SK-N-SH (cell line): ENCODE measurements at regions not wholly inside any gene's neighbourhood (a gene's known extent, or its start where the extent isn't known, plus 50 kb on each side); places are given as distances from the start of the nearest gene placed in this dataset.

Source experiments
- CTCF ChIA-PET: fragments of 300-600, 350-600 bp; formaldehyde crosslinking; extraction: SDS; loops from one replicate; lab custom pipeline; 2021; lab: Yijun Ruan, JAX
- POLR2A ChIA-PET: fragments of 350-600 bp; sonication (Branson Sonifier 250); formaldehyde crosslinking; extraction: SDS; loops from one replicate; lab custom pipeline; 2020; ENCODE audit warnings: antibody characterized with exemption, inconsistent platforms; lab: Yijun Ruan, JAX
- DNase-seq: peaks from one replicate; pipeline ENCODE4 v3.0.0; 2012
- H2AFZ ChIP-seq: fragments of 200-600 bp; sonication (generic); 2 replicates; pipeline ENCODE4 v1.8.1; 2016; ENCODE audit warnings: antibody characterized with exemption, mild to moderate bottlenecking, low read depth
- H3F3A ChIP-seq: fragments of 200-600 bp; sonication (generic); replicated peaks from 2 replicates; pipeline ENCODE3; 2016; ENCODE audit warnings: antibody characterized with exemption, mild to moderate bottlenecking; ENCODE audit not compliant: insufficient read depth
- H3K27ac ChIP-seq, 2 experiments: fragments of 200-500 bp in 1 of 2; fragments of 200-600 bp in 1 of 2; sonication (Bioruptor generic) in 1 of 2; sonication (generic), shearing (Covaris generic) in 1 of 2; 2 replicates each; pipeline versions ENCODE4 v1.5.1 to v1.6.1; 2014 to 2016; ENCODE audit warnings: low read depth in 2 of 2, inconsistent platforms in 1 of 2, low read length in 1 of 2, mild to moderate bottlenecking in 1 of 2, mixed read lengths in 1 of 2
- H3K27me3 ChIP-seq: fragments of 200-600 bp; sonication (generic), shearing (Covaris generic); 2 replicates; pipeline ENCODE4 v1.6.1; 2016; ENCODE audit warnings: mixed run types; ENCODE audit not compliant: insufficient read depth
- H3K36me3 ChIP-seq, 2 experiments: fragments of 200-500 bp in 1 of 2; fragments of 200-600 bp in 1 of 2; sonication (Bioruptor generic) in 1 of 2; sonication (generic) in 1 of 2; replicated peaks in 1 of 2; 2 replicates each; pipeline versions ENCODE3 to v1.5.1; 2014 to 2016; ENCODE audit warnings: low read length in 1 of 2, mild to moderate bottlenecking in 1 of 2; ENCODE audit not compliant: insufficient read depth in 2 of 2, control insufficient read depth in 1 of 2
- H3K4me1 ChIP-seq, 2 experiments: fragments of 200-500 bp in 1 of 2; fragments of 200-600 bp in 1 of 2; sonication (Bioruptor generic) in 1 of 2; sonication (generic), shearing (Covaris generic) in 1 of 2; 2 replicates each; pipeline versions ENCODE4 v1.5.1 to v1.6.1; 2014 to 2016; ENCODE audit warnings: low read depth in 1 of 2, low read length in 1 of 2, mixed run types in 1 of 2; ENCODE audit not compliant: insufficient read depth in 2 of 2, control insufficient read depth in 1 of 2
- H3K4me2 ChIP-seq: fragments of 200-600 bp; sonication (generic), shearing (Covaris generic); 2 replicates; pipeline ENCODE4 v1.6.1; 2017; ENCODE audit warnings: mixed run types
- H3K4me3 ChIP-seq, 2 experiments: fragments of 200-500 bp in 1 of 2; fragments of 200-600 bp in 1 of 2; sonication (Bioruptor generic) in 1 of 2; sonication (generic), shearing (Covaris generic) in 1 of 2; 2 replicates each; pipeline versions ENCODE4 v1.5.1 to v1.8.1; 2014 to 2016; ENCODE audit warnings: low read depth in 2 of 2, inconsistent platforms in 1 of 2, low read length in 1 of 2, mild to moderate bottlenecking in 1 of 2, mixed read lengths in 1 of 2, moderate library complexity in 1 of 2
- H3K79me2 ChIP-seq: fragments of 200-600 bp; sonication (generic); 2 replicates; pipeline ENCODE4 v1.8.1; 2017; ENCODE audit warnings: mild to moderate bottlenecking; ENCODE audit not compliant: insufficient read depth
- H3K9ac ChIP-seq: fragments of 200-600 bp; sonication (generic); 2 replicates; pipeline ENCODE4 v1.6.1; 2017; ENCODE audit warnings: mixed run types
- H3K9me2 ChIP-seq: fragments of 200-600 bp; sonication (generic); 2 replicates; pipeline ENCODE4 v1.6.1; 2017; ENCODE audit warnings: mixed run types
- H3K9me3 ChIP-seq: fragments of 200-600 bp; sonication (generic); 2 replicates; pipeline ENCODE4 v1.6.1; 2017; ENCODE audit warnings: mixed run types, mild to moderate bottlenecking, moderate library complexity
- H4K20me1 ChIP-seq: fragments of 200-600 bp; sonication (generic); 2 replicates; pipeline ENCODE4 v1.6.1; 2017; ENCODE audit warnings: mild to moderate bottlenecking, mixed run types; ENCODE audit not compliant: insufficient read depth
- CTCF ChIP-seq: fragments of 200-600 bp; sonication (generic); IDR thresholded peaks from 2 replicates; pipeline ENCODE4 v1.6.1; 2017; ENCODE audit warnings: antibody characterized with exemption, mild to moderate bottlenecking, moderate library complexity
- EP300 ChIP-seq, 2 experiments: IDR thresholded peaks; 2 replicates each; pipeline versions ENCODE4 v1.4.0 to v1.6.1; 2012; ENCODE audit warnings: borderline replicate concordance in 1 of 2, low read depth in 1 of 2, low read length in 1 of 2
- EZH2phosphoT487 ChIP-seq: fragments of 200-600 bp; sonication (generic); IDR thresholded peaks from 2 replicates; pipeline ENCODE4 v1.6.1; 2017; ENCODE audit warnings: low read depth, mixed run types, mild to moderate bottlenecking, antibody characterized with exemption, moderate library complexity, borderline replicate concordance
- FOSL2 ChIP-seq: IDR thresholded peaks from 2 replicates; pipeline ENCODE4 v1.4.0; 2012; ENCODE audit warnings: low read depth, mild to moderate bottlenecking, moderate library complexity, borderline replicate concordance
- FOXJ3 ChIP-seq: sonication (generic); formaldehyde crosslinking; IDR thresholded peaks from 2 replicates; pipeline ENCODE4 v1.5.1; 2020; ENCODE audit warnings: mild to moderate bottlenecking, missing genetic modification reagents
- FOXM1 ChIP-seq: IDR thresholded peaks from 2 replicates; pipeline ENCODE4 v1.4.0; 2012; ENCODE audit warnings: low read depth, mild to moderate bottlenecking
- IRF3 ChIP-seq: fragments of 150-350 bp; IDR thresholded peaks from 2 replicates; pipeline ENCODE4 v1.6.1; 2016; ENCODE audit warnings: mild to moderate bottlenecking, low read depth, low read length
- JUND ChIP-seq: IDR thresholded peaks from 2 replicates; pipeline ENCODE4 v1.4.0; 2012
- MAX ChIP-seq: IDR thresholded peaks from 2 replicates; pipeline ENCODE4 v1.4.0; 2012; ENCODE audit warnings: low read depth
- NFIC ChIP-seq: IDR thresholded peaks from 2 replicates; pipeline ENCODE4 v1.4.0; 2012; ENCODE audit warnings: borderline replicate concordance
- PBX3 ChIP-seq: IDR thresholded peaks from 2 replicates; pipeline ENCODE4; 2012
- RAD21 ChIP-seq: IDR thresholded peaks from 2 replicates; pipeline ENCODE4 v1.6.1; 2012; ENCODE audit warnings: mild to moderate bottlenecking, low read length
- RCOR1 ChIP-seq: fragments of 150-350 bp; IDR thresholded peaks from 2 replicates; pipeline ENCODE4 v1.6.1; 2017; ENCODE audit warnings: antibody characterized with exemption, low read length
- RFX5 ChIP-seq: IDR thresholded peaks from 2 replicates; pipeline ENCODE4 v1.6.1; 2012; ENCODE audit warnings: mild to moderate bottlenecking, improper control_type of control experiment, low read length
- RXRA ChIP-seq: IDR thresholded peaks from 2 replicates; pipeline ENCODE4 v1.4.0; 2012; ENCODE audit warnings: low read depth, mild to moderate bottlenecking, borderline replicate concordance
- SIN3A ChIP-seq: IDR thresholded peaks from 2 replicates; pipeline ENCODE4 v1.6.1; 2012; ENCODE audit warnings: low read depth, mild to moderate bottlenecking, low read length, moderate library complexity, borderline replicate concordance
- SMC3 ChIP-seq: IDR thresholded peaks from 2 replicates; pipeline ENCODE4 v1.6.1; 2012; ENCODE audit warnings: low read depth, low read length, improper control_type of control experiment
- ZBTB33 ChIP-seq: IDR thresholded peaks from 2 replicates; pipeline ENCODE4 v1.4.0; 2012; ENCODE audit warnings: low read depth, borderline replicate concordance
- WGBS: methylation state at CpG from one replicate; pipeline ENCODE4 v1.1.6; 2017; ENCODE audit warnings: low lambda C conversion rate; 5-methylcytosine and 5-hydroxymethylcytosine counted together

GRCh38 chr12:111028830-111029229 is 108.5 kb upstream of the MYL2 start:
- Histone ChIP-seq H3K4me3 (no peak overlapping the region), H3K9me3 (no peaks in the 10 kb centered on the region), H3K79me2 (no peaks in the 10 kb centered on the region), H3K9ac (no peak overlapping the region), H3K9me2 (no peaks in the 10 kb centered on the region), H3K27me3 (peaks cover 25% of the 10 kb centered on the region), H3K4me2 (no peak overlapping the region), H2AFZ (no peak overlapping the region), H3K36me3 (no peaks in the 10 kb centered on the region), H3F3A (no peaks in the 10 kb centered on the region), H3K4me1 (peaks cover 0 to 2% of the 10 kb centered on the region in 2 experiments; a peak in 2 of 4 replicates), H3K27ac (no peak overlapping the region), H4K20me1 (no peaks in the 10 kb centered on the region)
- WGBS = 30% methylated on average over 2 of the region's 2 CpGs
- CTCF ChIA-PET = interaction anchor here (1.0 to 3.0 kb wide), 3 partner anchors 91 to 270 kb away, joined by 3 to 20 read pairs (median 4); no protein-coding TSS in a partner anchor
- TF ChIP-seq NFIC (no peak), SMC3 (no peak), FOXJ3 (CRISPR knock-in tag) (no peak), PBX3 (no peak), FOSL2 (no peak), RXRA (no peak), SIN3A (no peak), EP300 (IDR thresholded peaks at IDR 0.05; ENCODE audit: borderline replicate concordance in 1 of 2, low read depth in 1 of 2, low read length in 1 of 2) (no peak), RAD21 (no peak), EZH2phosphoT487 (no peak), RFX5 (no peak), MAX (no peak), IRF3 (no peak), JUND (no peak), CTCF (no peak), RCOR1 (no peak), ZBTB33 (no peak), FOXM1 (no peak)
- POLR2A ChIA-PET = no interaction called here
- no peak for DNase-seq
